Astrocyte (in vitro differentiated cells and primary cell): ENCODE measurements at regions not wholly inside any gene's neighbourhood (a gene's known extent, or its start where the extent isn't known, plus 50 kb on each side); places are given as distances from the start of the nearest gene placed in this dataset.

Experiments used
- DNase-seq: peaks from one replicate; pipeline ENCODE4 v3.0.0-alpha.2; 2010; ENCODE audit warnings: low read depth
- FAIRE-seq: peaks from 2 replicates; lab custom pipeline; 2011; peaks lifted over from hg19 to GRCh38; lab: Jason Lieb, UNC
- H2AFZ ChIP-seq: 2 replicates; pipeline ENCODE4 v1.6.0; 2012; ENCODE audit warnings: low read depth, low read length, inconsistent platforms
- H3K27ac ChIP-seq: 2 replicates; pipeline ENCODE4 v1.5.1; 2011; ENCODE audit warnings: low read depth, low read length, inconsistent platforms
- H3K27me3 ChIP-seq: 2 replicates; pipeline ENCODE4 v1.6.0; 2011; ENCODE audit warnings: low read length, inconsistent platforms; ENCODE audit not compliant: insufficient read depth
- H3K36me3 ChIP-seq: 2 replicates; pipeline ENCODE4 v1.5.1; 2011; ENCODE audit warnings: low read length, inconsistent platforms; ENCODE audit not compliant: insufficient read depth
- H3K4me1 ChIP-seq: 2 replicates; pipeline ENCODE4 v1.5.1; 2011; ENCODE audit warnings: low read length, inconsistent platforms; ENCODE audit not compliant: insufficient read depth
- H3K4me2 ChIP-seq: 2 replicates; pipeline ENCODE4 v1.6.0; 2012; ENCODE audit warnings: low read length, inconsistent platforms
- H3K4me3 ChIP-seq: 2 replicates; pipeline ENCODE4 v1.5.1; 2011; ENCODE audit warnings: low read depth, mild to moderate bottlenecking, low read length, inconsistent platforms; ENCODE audit not compliant: insufficient read depth
- H3K79me2 ChIP-seq: 2 replicates; pipeline ENCODE4 v1.6.0; 2012; ENCODE audit warnings: mild to moderate bottlenecking, low read length, inconsistent platforms; ENCODE audit not compliant: insufficient read depth
- H3K9ac ChIP-seq: 2 replicates; pipeline ENCODE4 v1.6.0; 2012; ENCODE audit warnings: mild to moderate bottlenecking, low read length, inconsistent platforms
- H3K9me3 ChIP-seq: 2 replicates; pipeline ENCODE4 v1.5.1; 2012; ENCODE audit warnings: low read depth, mild to moderate bottlenecking, low read length, inconsistent platforms; ENCODE audit not compliant: insufficient read depth
- H4K20me1 ChIP-seq: 2 replicates; pipeline ENCODE4 v1.6.0; 2012; ENCODE audit warnings: low read length, inconsistent platforms; ENCODE audit not compliant: insufficient read depth
- H3K27ac Mint-ChIP-seq: one replicate; pipeline ENCODE4 v1.8.0; 2021; ENCODE audit warnings: mild to moderate bottlenecking, mixed read lengths; ENCODE audit not compliant: unreplicated experiment
- H3K27me3 Mint-ChIP-seq: one replicate; pipeline ENCODE4 v1.8.0; 2021; ENCODE audit warnings: low read depth, mixed read lengths; ENCODE audit not compliant: unreplicated experiment
- H3K36me3 Mint-ChIP-seq: one replicate; pipeline ENCODE4 v1.8.0; 2021; ENCODE audit warnings: low read depth, mixed read lengths; ENCODE audit not compliant: unreplicated experiment
- H3K4me1 Mint-ChIP-seq: one replicate; pipeline ENCODE4 v1.8.0; 2021; ENCODE audit warnings: low read depth, mixed read lengths; ENCODE audit not compliant: unreplicated experiment
- H3K4me3 Mint-ChIP-seq: one replicate; pipeline ENCODE4 v1.8.0; 2021; ENCODE audit warnings: mild to moderate bottlenecking, moderate library complexity, mixed read lengths; ENCODE audit not compliant: unreplicated experiment
- H3K9me3 Mint-ChIP-seq: one replicate; pipeline ENCODE4 v1.8.0; 2021; ENCODE audit warnings: mild to moderate bottlenecking, mixed read lengths; ENCODE audit not compliant: unreplicated experiment
- CTCF ChIP-seq: IDR thresholded peaks from 2 replicates; pipeline ENCODE4 v1.5.1; 2011; ENCODE audit warnings: low read depth, mild to moderate bottlenecking, inconsistent platforms, low read length, moderate library complexity; ENCODE audit not compliant: insufficient read depth
- EZH2 ChIP-seq: IDR thresholded peaks from 2 replicates; pipeline ENCODE4 v1.6.1; 2012; ENCODE audit warnings: mild to moderate bottlenecking, low read length, inconsistent platforms; ENCODE audit not compliant: insufficient read depth

- peaks cover 10% of the 10 kb centered on the region for H3K4me1 ChIP-seq
- peak overlapping the region; percentile 74 for H3K4me2 ChIP-seq
- H2AFZ ChIP-seq: peak overlapping the region; percentile 63
- H3K27me3 ChIP-seq: no peaks in the 10 kb centered on the region
- H3K27ac ChIP-seq: peak overlapping the region; percentile 39
- Mint-ChIP-seq H3K4me3 (no peak overlapping the region), H3K4me1 (peaks cover 9% of the 10 kb centered on the region), H3K27ac (no peak overlapping the region), H3K9me3 (no peaks in the 10 kb centered on the region), H3K27me3 (no peaks in the 10 kb centered on the region), H3K36me3 (no peaks in the 10 kb centered on the region)
- DNase-seq (peak; percentile 84), FAIRE-seq (peak; percentile 62)
- H3K9me3 ChIP-seq: no peaks in the 10 kb centered on the region
- H3K9ac ChIP-seq: peak overlapping the region; percentile 19
- H4K20me1 ChIP-seq: no peaks in the 10 kb centered on the region
- TF ChIP-seq EZH2: no peak
- no peak for TF ChIP-seq CTCF
- H3K79me2 ChIP-seq: no peaks in the 10 kb centered on the region
- peak overlapping the region; percentile 17 for H3K4me3 ChIP-seq
- no peaks in the 10 kb centered on the region for H3K36me3 ChIP-seq
Measured at GRCh38 chr20:52859156-52859876, 112.8 kb upstream of the TSHZ2 start.

GRCh38 chr20:52852714-52853113 is 119.4 kb upstream of the TSHZ2 start:
- Histone ChIP-seq H3K4me3 (no peak overlapping the region), H3K4me1 (no peaks in the 10 kb centered on the region), H3K9ac (no peak overlapping the region), H3K36me3 (no peaks in the 10 kb centered on the region), H4K20me1 (no peaks in the 10 kb centered on the region), H2AFZ (no peak overlapping the region), H3K27ac (no peak overlapping the region), H3K9me3 (no peaks in the 10 kb centered on the region), H3K79me2 (no peaks in the 10 kb centered on the region), H3K27me3 (no peaks in the 10 kb centered on the region), H3K4me2 (no peak overlapping the region)
- H3K4me3 Mint-ChIP-seq: no peak overlapping the region
- H3K27me3 Mint-ChIP-seq: peaks cover 3% of the 10 kb centered on the region
- FAIRE-seq (no peak), DNase-seq (peak; percentile 25)
- H3K36me3 Mint-ChIP-seq: peaks cover 2% of the 10 kb centered on the region
- TF ChIP-seq EZH2 (no peak), CTCF (no peak)
- no peak overlapping the region for H3K27ac Mint-ChIP-seq
- peaks cover 4% of the 10 kb centered on the region for H3K9me3 Mint-ChIP-seq
- no peaks in the 10 kb centered on the region for H3K4me1 Mint-ChIP-seq

GRCh38 chr20:52847731-52848359 is 124.3 kb upstream of the TSHZ2 start:
- no peaks in the 10 kb centered on the region for H3K4me1 Mint-ChIP-seq
- H3K27me3 ChIP-seq: no peaks in the 10 kb centered on the region
- peaks cover 4% of the 10 kb centered on the region for H3K9me3 Mint-ChIP-seq
- H3K27me3 Mint-ChIP-seq: peaks cover 3% of the 10 kb centered on the region
- H2AFZ ChIP-seq: no peak overlapping the region
- no peaks in the 10 kb centered on the region for H3K4me1 ChIP-seq
- no peaks in the 10 kb centered on the region for H4K20me1 ChIP-seq
- H3K4me3 Mint-ChIP-seq: no peak overlapping the region
- TF ChIP-seq CTCF: no peak
- TF ChIP-seq EZH2: no peak
- no peak overlapping the region for H3K4me3 ChIP-seq
- no peaks in the 10 kb centered on the region for H3K79me2 ChIP-seq
- H3K27ac ChIP-seq: no peak overlapping the region
- peaks cover 2% of the 10 kb centered on the region for H3K36me3 Mint-ChIP-seq
- no peaks in the 10 kb centered on the region for H3K36me3 ChIP-seq
- no peak overlapping the region for H3K4me2 ChIP-seq
- no peak overlapping the region for H3K9ac ChIP-seq
- H3K27ac Mint-ChIP-seq: no peak overlapping the region
- H3K9me3 ChIP-seq: no peaks in the 10 kb centered on the region
- DNase-seq (no peak), FAIRE-seq (no peak)
